ENCODE measurements at regions not wholly inside any gene's neighbourhood (a gene's known extent, or its start where the extent isn't known, plus 50 kb on each side); places are given as distances from the start of the nearest gene placed in this dataset.
"Not testable (repeated sequence)": the region's sequence is repeated elsewhere in the genome, so short reads cannot be mapped to it uniquely, and the experiment has no call there.

DNA sequence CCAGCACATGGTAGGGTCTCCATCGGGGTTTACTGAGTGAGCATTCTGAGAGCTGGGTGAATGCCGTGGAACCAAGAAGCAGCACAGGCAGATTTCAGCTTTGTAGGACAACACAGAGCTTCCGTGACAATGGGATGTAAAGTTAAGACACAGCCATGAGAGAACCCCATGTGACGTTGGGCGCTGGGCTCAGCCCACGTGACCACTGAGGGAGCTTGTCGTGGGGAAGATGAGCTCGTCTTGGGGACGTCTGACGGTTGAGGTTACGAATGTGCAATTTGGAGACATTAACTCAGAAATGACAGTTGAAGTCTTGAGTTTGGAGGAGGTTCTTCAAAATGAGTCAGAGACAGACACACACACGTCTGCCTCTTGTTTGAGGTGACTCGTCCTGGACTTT is 51.5 kb upstream of the MUC20 start:
- not testable (repeated sequence) for H3K27me3 ChIP-seq (ENCODE audit: low read depth, low read length); H2AFZ ChIP-seq (ENCODE audit: low read depth, low read length); H3K4me1 ChIP-seq (ENCODE audit: low read length); H3K36me3 ChIP-seq (replicated peaks; ENCODE audit: low read depth, low read length); H3K4me3 ChIP-seq (ENCODE audit: low read length); H4K20me1 ChIP-seq (ENCODE audit: insufficient read depth, low read length); H3K27ac ChIP-seq (ENCODE audit: low read length); H3K79me2 ChIP-seq (ENCODE audit: low read length); H3K9me3 ChIP-seq (ENCODE audit: insufficient read depth, low read length); H3K4me2 ChIP-seq (ENCODE audit: low read length); H3K9ac ChIP-seq (ENCODE audit: low read length)

DNA sequence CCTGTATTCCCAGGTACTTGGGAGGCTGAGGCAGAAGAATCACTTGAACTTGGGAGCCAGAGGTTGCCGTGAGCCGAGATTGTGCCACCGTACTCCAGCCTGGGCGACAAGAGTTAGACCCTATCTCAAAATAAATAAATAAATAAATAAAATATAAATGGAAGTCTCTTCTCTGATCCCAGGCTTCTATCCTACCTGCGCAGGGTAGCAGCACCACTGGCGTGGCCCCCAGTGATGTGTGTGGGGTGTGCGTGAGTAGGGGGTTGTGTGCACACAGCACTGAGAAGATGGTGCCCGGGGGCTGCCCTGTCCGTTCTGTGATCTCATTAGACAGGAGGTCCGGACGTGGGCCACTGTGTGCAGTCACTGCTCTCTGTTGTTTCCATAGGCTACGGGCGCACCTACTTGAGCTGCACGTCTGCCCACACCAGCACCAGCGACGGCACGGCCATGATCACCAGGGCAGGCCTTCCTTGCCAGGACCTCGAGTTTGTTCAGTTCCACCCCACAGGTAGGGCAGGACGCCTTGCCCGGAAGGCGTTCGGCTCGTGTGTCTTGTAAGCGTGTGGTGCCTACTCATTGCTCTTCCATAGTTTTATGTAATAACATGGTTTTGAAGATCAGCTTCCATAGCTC is 52.5 kb upstream of the MUC20 start:
- H3K9ac ChIP-seq (ENCODE audit: low read length); H2AFZ ChIP-seq (ENCODE audit: low read depth, low read length); H3K4me1 ChIP-seq (ENCODE audit: low read length); H3K27ac ChIP-seq (ENCODE audit: low read length); H3K79me2 ChIP-seq (ENCODE audit: low read length); H3K27me3 ChIP-seq (ENCODE audit: low read depth, low read length); H3K4me3 ChIP-seq (ENCODE audit: low read length); H3K9me3 ChIP-seq (ENCODE audit: insufficient read depth, low read length); H3K4me2 ChIP-seq (ENCODE audit: low read length); H4K20me1 ChIP-seq (ENCODE audit: insufficient read depth, low read length); H3K36me3 ChIP-seq (replicated peaks; ENCODE audit: low read depth, low read length): not testable (repeated sequence)

DNA sequence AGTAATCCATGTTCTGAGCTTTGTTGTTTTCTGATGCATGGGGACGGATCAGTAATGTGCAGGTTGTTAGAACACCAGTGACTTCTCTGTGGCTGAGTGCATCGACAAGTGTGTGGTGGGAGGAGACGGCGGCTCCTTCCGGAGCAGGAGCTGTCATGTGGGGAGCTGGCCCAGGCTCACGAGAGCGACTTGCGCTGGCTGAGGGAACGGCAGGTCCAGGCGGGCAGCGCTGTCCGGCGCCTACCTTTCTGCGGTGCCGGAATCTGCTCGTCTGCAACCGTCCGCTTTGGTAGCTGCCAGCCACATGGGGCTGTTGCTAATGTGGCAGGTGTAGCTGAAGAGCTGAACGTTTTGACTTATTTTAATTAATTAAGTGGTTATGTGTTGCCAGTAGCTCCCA is 55.5 kb upstream of the MUC20 start:
- not testable (repeated sequence) for H3K4me1 ChIP-seq (ENCODE audit: low read length); H3K9me3 ChIP-seq (ENCODE audit: insufficient read depth, low read length); H3K79me2 ChIP-seq (ENCODE audit: low read length); H3K4me3 ChIP-seq (ENCODE audit: low read length); H4K20me1 ChIP-seq (ENCODE audit: insufficient read depth, low read length); H3K4me2 ChIP-seq (ENCODE audit: low read length); H3K27me3 ChIP-seq (ENCODE audit: low read depth, low read length); H2AFZ ChIP-seq (ENCODE audit: low read depth, low read length); H3K36me3 ChIP-seq (replicated peaks; ENCODE audit: low read depth, low read length); H3K27ac ChIP-seq (ENCODE audit: low read length); H3K9ac ChIP-seq (ENCODE audit: low read length)

DNA sequence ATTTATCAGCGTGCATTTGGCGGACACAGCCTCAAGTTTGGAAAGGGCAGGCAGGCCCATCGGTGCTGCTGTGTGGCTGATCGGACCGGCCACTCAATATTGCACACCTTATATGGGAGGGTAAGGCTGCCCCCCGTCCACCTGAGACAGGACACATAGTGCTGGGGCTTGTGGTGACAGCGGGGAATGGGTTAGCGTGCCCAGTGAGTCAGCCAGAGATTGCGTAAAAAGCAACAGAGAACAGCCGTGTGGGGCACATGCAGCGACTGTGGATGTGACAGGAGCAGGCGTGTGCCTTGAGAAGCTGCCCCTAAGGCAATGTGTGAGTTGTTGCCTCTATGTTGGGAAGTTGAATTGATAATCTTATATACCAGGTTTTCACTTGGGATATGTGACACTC is 56.6 kb upstream of the MUC20 start:
- not testable (repeated sequence) for H3K79me2 ChIP-seq (ENCODE audit: low read length); H3K4me2 ChIP-seq (ENCODE audit: low read length); H3K4me3 ChIP-seq (ENCODE audit: low read length); H2AFZ ChIP-seq (ENCODE audit: low read depth, low read length); H3K9me3 ChIP-seq (ENCODE audit: insufficient read depth, low read length); H4K20me1 ChIP-seq (ENCODE audit: insufficient read depth, low read length); H3K27me3 ChIP-seq (ENCODE audit: low read depth, low read length); H3K36me3 ChIP-seq (replicated peaks; ENCODE audit: low read depth, low read length); H3K9ac ChIP-seq (ENCODE audit: low read length); H3K27ac ChIP-seq (ENCODE audit: low read length); H3K4me1 ChIP-seq (ENCODE audit: low read length)

DNA sequence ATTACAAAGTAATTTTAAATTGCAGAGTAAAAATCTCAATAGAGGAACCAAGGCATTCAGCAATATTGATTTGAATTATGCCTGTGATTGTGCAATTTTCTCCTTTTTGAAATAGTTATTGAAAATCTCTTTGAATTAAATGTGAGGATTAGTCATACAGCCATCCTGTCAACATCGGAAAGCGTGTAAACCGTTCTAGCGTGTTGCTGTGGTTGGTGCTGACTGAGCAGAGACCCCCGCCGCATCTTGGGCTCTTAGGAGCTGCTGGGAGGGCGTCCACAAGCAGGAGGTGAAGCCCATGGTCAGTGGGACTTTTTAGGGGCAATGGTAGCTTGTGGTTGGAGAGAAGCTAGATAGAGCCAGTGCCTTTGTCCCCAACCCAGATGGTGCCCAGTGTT is 61.6 kb upstream of the MUC20 start:
- not testable (repeated sequence) for H3K4me1 ChIP-seq (ENCODE audit: low read length); H3K79me2 ChIP-seq (ENCODE audit: low read length); H3K9ac ChIP-seq (ENCODE audit: low read length); H3K36me3 ChIP-seq (replicated peaks; ENCODE audit: low read depth, low read length); H3K27ac ChIP-seq (ENCODE audit: low read length); H2AFZ ChIP-seq (ENCODE audit: low read depth, low read length); H3K27me3 ChIP-seq (ENCODE audit: low read depth, low read length); H4K20me1 ChIP-seq (ENCODE audit: insufficient read depth, low read length); H3K9me3 ChIP-seq (ENCODE audit: insufficient read depth, low read length)
- H3K4me3 ChIP-seq (ENCODE audit: low read length): peak overlapping the region; percentile 62; the same call in 1 of the 2 replicates
- peak overlapping the region; percentile 56 for H3K4me2 ChIP-seq (ENCODE audit: low read length)

DNA sequence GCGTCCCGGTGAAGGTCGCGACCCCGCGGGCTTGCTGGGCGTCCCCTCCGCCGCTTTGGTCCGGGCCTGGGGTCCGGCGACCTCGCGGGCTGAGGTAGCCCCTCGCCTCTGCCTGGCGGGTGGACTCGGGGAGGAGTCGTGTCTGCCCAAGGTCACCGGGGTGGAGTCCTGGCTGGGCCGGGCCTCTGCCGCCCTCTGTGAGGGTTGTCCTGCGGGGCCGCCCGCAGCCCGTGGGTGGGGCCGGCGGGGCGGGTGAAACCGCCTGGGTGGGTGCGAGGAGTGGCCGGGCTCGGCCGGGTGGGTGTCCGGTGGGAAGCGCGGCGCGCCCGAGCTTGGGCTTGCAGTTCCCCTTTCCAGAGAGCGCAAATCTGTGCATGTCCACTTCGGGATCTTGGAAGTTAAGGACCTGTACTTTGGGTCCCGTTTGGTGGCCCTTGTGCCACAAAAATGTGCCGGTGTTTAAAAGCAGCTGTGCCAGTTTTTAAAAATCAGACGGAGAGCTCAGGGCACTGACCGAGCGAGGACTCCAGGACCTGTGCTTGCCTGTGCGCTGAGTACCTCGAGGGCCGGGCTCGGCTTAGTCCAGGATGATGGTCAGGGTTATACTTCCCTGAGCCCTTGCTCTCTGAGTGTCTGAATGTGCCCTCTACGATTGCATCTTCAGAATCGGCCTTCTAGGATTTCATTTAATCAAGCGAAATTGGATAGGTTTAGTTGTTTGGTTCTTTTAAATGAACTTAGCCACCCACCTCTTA is 62.2 kb upstream of the MUC20 start:
- H4K20me1 ChIP-seq (ENCODE audit: insufficient read depth, low read length); H3K4me1 ChIP-seq (ENCODE audit: low read length); H3K9me3 ChIP-seq (ENCODE audit: insufficient read depth, low read length); H2AFZ ChIP-seq (ENCODE audit: low read depth, low read length); H3K27ac ChIP-seq (ENCODE audit: low read length); H3K36me3 ChIP-seq (replicated peaks; ENCODE audit: low read depth, low read length); H3K27me3 ChIP-seq (ENCODE audit: low read depth, low read length); H3K79me2 ChIP-seq (ENCODE audit: low read length): not testable (repeated sequence)
- Histone ChIP-seq H3K4me2 (ENCODE audit: low read length) (peak overlapping the region; percentile 56), H3K9ac (ENCODE audit: low read length) (peak overlapping the region; percentile 61; the same call in 1 of the 2 replicates), H3K4me3 (ENCODE audit: low read length) (peak overlapping the region; percentile 81)

DNA sequence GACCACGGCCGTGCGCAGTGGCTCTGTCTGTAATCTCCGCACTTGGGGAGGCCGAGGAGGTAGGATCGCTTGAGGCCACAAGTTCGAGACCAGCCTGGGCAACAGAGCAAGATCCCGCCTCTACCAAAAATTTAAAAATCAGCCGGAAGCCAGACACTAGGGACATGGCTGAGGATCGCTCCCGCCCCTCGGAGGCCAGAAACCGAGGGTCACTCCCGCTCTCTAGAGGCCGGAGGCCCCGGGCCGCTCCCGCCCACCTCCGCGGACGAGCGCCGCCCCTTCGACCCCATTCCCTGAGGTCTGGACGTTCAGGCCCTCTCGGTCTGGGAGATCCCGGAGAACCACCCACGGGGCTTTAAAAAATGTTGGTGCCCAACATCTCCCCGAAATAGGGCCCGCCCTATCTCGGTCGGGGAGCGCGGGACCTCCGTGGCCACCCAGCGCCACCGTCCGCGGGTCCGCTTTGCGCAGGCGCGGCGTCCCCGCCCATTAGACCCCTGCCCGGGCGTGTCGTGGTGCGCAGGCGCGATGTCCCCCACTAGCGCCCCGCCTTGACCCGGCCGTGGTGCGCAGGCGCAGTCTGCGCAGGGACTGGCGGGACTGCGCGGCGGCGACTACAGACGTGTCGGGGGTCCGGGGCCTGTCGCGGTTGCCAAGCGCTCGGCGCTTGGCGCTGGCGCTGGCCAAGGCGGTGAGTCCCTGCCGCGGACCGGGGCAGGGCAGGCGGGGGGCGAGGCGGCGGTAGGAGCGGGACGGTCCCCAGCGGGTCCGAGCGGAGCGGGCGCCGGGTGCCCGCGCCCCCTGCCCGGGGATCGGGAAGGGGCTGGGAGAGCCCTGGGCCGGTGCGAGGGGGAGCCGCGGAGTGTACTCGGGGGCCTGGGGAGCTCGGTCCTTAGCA is 63.1 kb upstream of the MUC20 start:
- H3K4me2 ChIP-seq (ENCODE audit: low read length): peak overlapping the region; percentile 64

DNA sequence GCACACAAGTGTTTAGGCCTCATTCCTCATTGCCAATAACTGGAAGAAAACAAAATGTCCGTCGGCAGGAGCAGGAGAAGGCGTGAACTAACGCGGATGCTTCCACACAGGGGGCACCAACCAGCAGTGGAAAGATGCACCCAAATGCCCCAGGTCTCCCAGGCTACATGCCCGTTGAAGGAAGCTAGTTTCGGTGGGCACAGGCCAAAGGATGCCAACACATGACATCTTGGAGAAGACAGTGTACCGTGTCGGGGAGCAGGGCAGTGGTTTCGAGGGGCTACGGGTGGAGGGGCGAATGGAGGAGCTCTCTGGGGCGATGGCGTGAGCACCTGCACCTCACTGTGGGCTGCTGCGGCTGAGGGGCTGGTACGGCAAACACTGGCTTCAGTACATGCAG is 64.7 kb upstream of the MUC20 start:
- H3K36me3 ChIP-seq (replicated peaks; ENCODE audit: low read depth, low read length); H3K27ac ChIP-seq (ENCODE audit: low read length); H3K79me2 ChIP-seq (ENCODE audit: low read length); H3K9me3 ChIP-seq (ENCODE audit: insufficient read depth, low read length); H2AFZ ChIP-seq (ENCODE audit: low read depth, low read length); H3K4me3 ChIP-seq (ENCODE audit: low read length); H4K20me1 ChIP-seq (ENCODE audit: insufficient read depth, low read length); H3K4me1 ChIP-seq (ENCODE audit: low read length); H3K4me2 ChIP-seq (ENCODE audit: low read length); H3K27me3 ChIP-seq (ENCODE audit: low read depth, low read length); H3K9ac ChIP-seq (ENCODE audit: low read length): not testable (repeated sequence)

More for the DNA sequence above, 63.1 kb upstream of the MUC20 start:
- Histone ChIP-seq H3K9ac (ENCODE audit: low read length) (peak overlapping the region; percentile 80), H3K4me3 (ENCODE audit: low read length) (peak overlapping the region; percentile 81), H2AFZ (ENCODE audit: low read depth, low read length) (0 out of 2 replicates have a peak overlapping the region, but pooled peaks have one; percentile 89), H3K27ac (ENCODE audit: low read length) (peak overlapping the region; percentile 28; the same call in 1 of the 2 replicates)
- H3K79me2 ChIP-seq (ENCODE audit: low read length); H3K4me1 ChIP-seq (ENCODE audit: low read length); H4K20me1 ChIP-seq (ENCODE audit: insufficient read depth, low read length); H3K27me3 ChIP-seq (ENCODE audit: low read depth, low read length); H3K9me3 ChIP-seq (ENCODE audit: insufficient read depth, low read length); H3K36me3 ChIP-seq (replicated peaks; ENCODE audit: low read depth, low read length): not testable (repeated sequence)

DNA sequence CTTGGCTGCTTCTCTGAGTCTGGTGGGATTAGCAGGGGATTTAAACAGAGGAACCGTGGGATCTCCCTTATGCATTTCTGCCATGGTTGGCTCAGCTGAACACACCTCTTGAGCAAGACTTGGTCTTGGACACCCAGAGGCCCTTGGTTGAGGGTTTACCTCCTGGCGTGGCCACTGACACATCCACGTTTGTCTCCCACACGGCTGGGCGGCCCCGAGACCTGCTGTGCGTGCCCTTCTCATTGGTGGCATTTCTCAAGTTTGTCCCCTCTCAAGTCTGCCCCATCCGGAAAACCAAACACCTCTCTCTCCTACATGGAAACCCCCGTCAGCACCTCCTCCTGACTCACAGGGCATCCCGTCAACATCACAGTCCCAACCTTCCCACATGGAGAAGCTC is 66.0 kb upstream of the MUC20 start:
- H3K4me1 ChIP-seq (ENCODE audit: low read length); H4K20me1 ChIP-seq (ENCODE audit: insufficient read depth, low read length); H3K9ac ChIP-seq (ENCODE audit: low read length); H3K4me2 ChIP-seq (ENCODE audit: low read length); H3K4me3 ChIP-seq (ENCODE audit: low read length); H2AFZ ChIP-seq (ENCODE audit: low read depth, low read length); H3K9me3 ChIP-seq (ENCODE audit: insufficient read depth, low read length); H3K36me3 ChIP-seq (replicated peaks; ENCODE audit: low read depth, low read length); H3K79me2 ChIP-seq (ENCODE audit: low read length); H3K27ac ChIP-seq (ENCODE audit: low read length); H3K27me3 ChIP-seq (ENCODE audit: low read depth, low read length): not testable (repeated sequence)

Data from OCI-LY3 (cell line).